Colonic mucosa (tissue), 4 donors: ENCODE measurements at regions not wholly inside any gene's neighbourhood (a gene's known extent, or its start where the extent isn't known, plus 50 kb on each side); places are given as distances from the start of the nearest gene placed in this dataset.
"Not testable (repeated sequence)": the region's sequence is repeated elsewhere in the genome, so short reads cannot be mapped to it uniquely, and the experiment has no call there.

Experiments
- DNase-seq: peaks from one replicate; pipeline ENCODE4 v3.0.0-alpha.2; 2020
- H3K27ac ChIP-seq: fragments of 200-600 bp; one replicate; pipeline ENCODE4 v1.8.0; 2021
- H3K27me3 ChIP-seq: fragments of 200-600 bp; one replicate; pipeline ENCODE4 v1.8.0; 2021
- H3K36me3 ChIP-seq: fragments of 200-600 bp; one replicate; pipeline ENCODE4 v1.8.0; 2021
- H3K4me1 ChIP-seq: fragments of 200-600 bp; one replicate; pipeline ENCODE4 v1.8.0; 2021; ENCODE audit warnings: mild to moderate bottlenecking
- H3K4me3 ChIP-seq: fragments of 200-600 bp; one replicate; pipeline ENCODE4 v1.8.0; 2021
- H3K9ac ChIP-seq, 2 donors: one replicate each; pipeline ENCODE4 v1.7.0; 2013; ENCODE audit warnings: control low read depth in 2 of 2, low read depth in 2 of 2, low read length in 2 of 2
- H3K9me3 ChIP-seq: fragments of 200-600 bp; one replicate; pipeline ENCODE4 v1.8.0; 2021
- intact Hi-C: fragments of 100-400 bp; cut with DNase I; formaldehyde crosslinking; loops from one replicate; pipeline ENCODE4 v1.14.1; 2022
- TF ChIP-seq, protein P1 (sequence below): fragments of 200-600 bp; IDR thresholded peaks from one replicate; pipeline ENCODE4 v1.8.0; 2022; ENCODE audit warnings: antibody characterized with exemption, mild to moderate bottlenecking
- donor health status: healthy.
- donor health status: DM: no; HTN: no; CAD: no.
- donor health status: DM: no; HTN: no; CAD: no.

DNA sequence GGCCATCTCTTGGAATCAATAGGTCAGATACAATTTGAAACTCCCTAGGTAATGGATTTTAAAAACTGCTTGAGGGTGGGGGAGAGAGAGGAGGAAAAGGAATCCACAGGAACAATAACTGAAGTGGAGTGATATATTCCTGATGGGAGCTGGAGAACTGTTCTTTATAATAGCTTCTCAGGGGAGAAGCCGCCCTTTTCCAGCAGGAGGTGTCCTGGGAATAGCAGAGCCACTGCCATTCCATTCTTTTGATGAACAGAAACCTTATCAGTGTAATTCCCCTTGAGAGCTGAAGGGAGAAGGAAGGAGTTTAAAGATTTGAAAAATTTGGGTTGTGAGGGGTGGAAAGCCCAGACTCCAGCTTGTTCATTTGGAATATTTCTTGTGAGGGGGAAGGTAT is 504.9 kb upstream of the DPH6 start:
- no peak overlapping the region for H3K9ac ChIP-seq
- no peak overlapping the region for H3K27ac ChIP-seq
- intact Hi-C loops, result no loop called here
- DNase-seq, result no peak
- TF ChIP-seq, protein P1, sequence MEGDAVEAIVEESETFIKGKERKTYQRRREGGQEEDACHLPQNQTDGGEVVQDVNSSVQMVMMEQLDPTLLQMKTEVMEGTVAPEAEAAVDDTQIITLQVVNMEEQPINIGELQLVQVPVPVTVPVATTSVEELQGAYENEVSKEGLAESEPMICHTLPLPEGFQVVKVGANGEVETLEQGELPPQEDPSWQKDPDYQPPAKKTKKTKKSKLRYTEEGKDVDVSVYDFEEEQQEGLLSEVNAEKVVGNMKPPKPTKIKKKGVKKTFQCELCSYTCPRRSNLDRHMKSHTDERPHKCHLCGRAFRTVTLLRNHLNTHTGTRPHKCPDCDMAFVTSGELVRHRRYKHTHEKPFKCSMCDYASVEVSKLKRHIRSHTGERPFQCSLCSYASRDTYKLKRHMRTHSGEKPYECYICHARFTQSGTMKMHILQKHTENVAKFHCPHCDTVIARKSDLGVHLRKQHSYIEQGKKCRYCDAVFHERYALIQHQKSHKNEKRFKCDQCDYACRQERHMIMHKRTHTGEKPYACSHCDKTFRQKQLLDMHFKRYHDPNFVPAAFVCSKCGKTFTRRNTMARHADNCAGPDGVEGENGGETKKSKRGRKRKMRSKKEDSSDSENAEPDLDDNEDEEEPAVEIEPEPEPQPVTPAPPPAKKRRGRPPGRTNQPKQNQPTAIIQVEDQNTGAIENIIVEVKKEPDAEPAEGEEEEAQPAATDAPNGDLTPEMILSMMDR, result no peak
- H3K36me3 ChIP-seq, result no peaks in the 10 kb centered on the region
- H3K9me3 ChIP-seq, result no peaks in the 10 kb centered on the region
- H3K27me3 ChIP-seq, result no peaks in the 10 kb centered on the region
- no peak overlapping the region for H3K4me3 ChIP-seq
- H3K4me1 ChIP-seq, result no peaks in the 10 kb centered on the region

DNA sequence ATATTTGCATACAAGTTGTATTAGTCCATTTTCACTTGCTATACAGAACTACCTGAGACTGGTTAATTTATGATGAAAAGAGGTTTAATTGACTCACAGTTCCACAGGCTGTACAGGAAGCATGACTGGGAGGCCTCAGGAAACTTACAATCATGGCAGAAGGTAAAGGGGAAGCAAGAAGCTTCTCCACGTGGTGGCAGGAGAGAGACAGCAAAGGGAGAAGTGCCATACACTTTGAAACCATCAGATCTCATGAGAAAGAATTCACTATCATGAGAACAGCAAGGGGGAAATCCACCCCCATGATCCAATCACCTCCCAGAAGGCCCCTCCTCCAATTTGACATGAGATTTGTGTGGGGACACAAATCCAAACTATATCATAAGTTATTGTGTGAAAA is 506.7 kb upstream of the DPH6 start:
- H3K4me1 ChIP-seq, intact Hi-C loops, H3K27ac ChIP-seq, H3K27me3 ChIP-seq, DNase-seq, H3K9ac ChIP-seq, H3K9me3 ChIP-seq, H3K4me3 ChIP-seq, H3K36me3 ChIP-seq: not testable (repeated sequence)

DNA sequence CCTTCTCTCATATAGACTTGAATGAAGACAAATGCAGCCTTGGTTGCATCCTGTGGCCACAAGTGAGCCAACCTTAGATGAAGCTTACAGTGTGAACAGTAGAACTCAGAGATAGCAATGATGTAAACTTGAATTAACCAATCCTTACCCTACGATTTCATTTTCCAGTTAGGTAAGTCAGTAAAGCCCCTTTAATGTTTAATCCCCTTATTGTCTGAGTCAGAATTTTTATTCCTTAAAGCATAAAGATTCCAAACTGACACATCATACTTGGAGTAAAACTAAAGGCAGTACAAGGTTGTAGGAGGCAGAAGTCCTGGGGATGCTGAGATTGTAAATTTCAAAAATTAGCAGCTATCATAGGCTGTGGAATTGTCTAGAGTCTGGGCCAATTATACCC is 507.8 kb upstream of the DPH6 start:
- Histone ChIP-seq H3K9ac (no peak overlapping the region), H3K4me3 (no peak overlapping the region), H3K4me1 (no peaks in the 10 kb centered on the region), H3K9me3 (no peaks in the 10 kb centered on the region), H3K27me3 (no peaks in the 10 kb centered on the region), H3K27ac (no peak overlapping the region), H3K36me3 (no peaks in the 10 kb centered on the region)
- intact Hi-C loops, result no loop called here
- DNase-seq, result no peak
- TF ChIP-seq, protein P1, result no peak

DNA sequence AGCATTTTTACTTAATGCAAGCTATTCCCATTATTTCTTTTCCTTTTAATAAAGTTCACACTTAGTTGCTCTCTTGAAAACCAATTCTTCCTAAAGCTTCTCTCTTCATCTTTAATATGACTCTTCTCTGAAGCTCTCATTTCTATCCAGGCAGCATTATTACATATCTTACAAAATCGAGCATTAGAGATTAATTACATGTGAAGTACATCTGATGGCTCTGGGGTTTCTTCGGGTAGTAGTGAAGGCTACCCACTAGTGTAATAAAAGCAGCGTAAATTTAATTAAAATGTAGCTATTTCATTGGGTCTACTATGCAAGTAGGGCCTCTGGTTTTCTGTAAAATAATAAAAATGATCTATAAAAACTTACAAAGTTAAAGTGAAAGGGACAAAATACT is 513.6 kb upstream of the DPH6 start:
- Histone ChIP-seq H3K9ac (no peak overlapping the region), H3K36me3 (no peaks in the 10 kb centered on the region), H3K4me3 (no peak overlapping the region), H3K27me3 (no peaks in the 10 kb centered on the region), H3K4me1 (no peaks in the 10 kb centered on the region), H3K9me3 (no peaks in the 10 kb centered on the region), H3K27ac (no peak overlapping the region)
- intact Hi-C loops, result no loop called here
- TF ChIP-seq, protein P1, result no peak
- no peak for DNase-seq

DNA sequence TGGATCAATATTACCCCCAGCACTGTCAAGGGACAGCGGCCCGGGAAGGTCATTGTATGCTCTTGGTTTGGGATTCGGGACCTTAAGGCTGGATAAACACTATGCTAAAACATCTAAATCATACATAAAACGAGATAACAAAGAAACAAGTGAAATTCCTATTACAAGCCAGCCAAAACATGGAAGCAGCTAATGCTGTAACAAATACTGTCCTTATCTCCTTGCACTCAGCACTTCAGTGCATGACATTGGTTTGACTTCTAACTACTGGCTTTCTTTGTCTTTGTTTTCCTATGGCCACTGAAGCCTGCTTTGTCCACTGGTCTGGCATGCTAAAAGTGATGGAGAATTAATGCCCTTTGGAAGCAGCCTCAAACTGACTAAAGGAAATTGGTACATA is 516.4 kb upstream of the DPH6 start:
- no peak overlapping the region for H3K9ac ChIP-seq
- intact Hi-C loops, result no loop called here
- H3K4me3 ChIP-seq, result no peak overlapping the region
- H3K27ac ChIP-seq, result no peak overlapping the region
- H3K9me3 ChIP-seq, result no peaks in the 10 kb centered on the region
- TF ChIP-seq, protein P1, result no peak
- H3K27me3 ChIP-seq, result no peaks in the 10 kb centered on the region
- no peaks in the 10 kb centered on the region for H3K36me3 ChIP-seq
- no peaks in the 10 kb centered on the region for H3K4me1 ChIP-seq
- no peak for DNase-seq

DNA sequence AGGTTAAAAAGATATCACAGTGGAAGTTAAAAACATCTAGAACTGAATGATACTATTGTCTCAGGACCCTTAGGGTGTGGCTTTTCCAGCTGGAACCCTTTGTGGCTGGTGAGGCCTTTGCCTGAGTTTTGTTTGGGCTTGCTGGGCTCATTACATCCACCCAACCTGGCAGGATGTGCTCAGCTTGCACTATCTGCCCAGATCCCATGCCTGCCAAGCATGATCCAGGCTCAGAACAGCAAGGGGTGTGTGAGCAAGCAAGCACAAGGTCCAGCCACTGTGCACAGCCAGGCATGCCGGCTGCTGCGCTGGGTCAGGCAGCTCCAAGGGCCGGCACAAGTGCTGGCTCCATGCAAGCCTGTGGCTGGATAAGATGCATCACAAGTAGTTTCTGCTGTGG is 512.7 kb upstream of the CDIN1 start:
- Histone ChIP-seq H3K27ac (no peak overlapping the region), H3K4me3 (no peak overlapping the region), H3K9me3 (no peaks in the 10 kb centered on the region), H3K36me3 (no peaks in the 10 kb centered on the region), H3K27me3 (no peaks in the 10 kb centered on the region), H3K9ac (no peak overlapping the region), H3K4me1 (no peaks in the 10 kb centered on the region)
- no peak for DNase-seq
- intact Hi-C loops, result no loop called here
- TF ChIP-seq, protein P1, result no peak
